GM21367 (cell line): ENCODE measurements at regions not wholly inside any gene's neighbourhood (a gene's known extent, or its start where the extent isn't known, plus 50 kb on each side); places are given as distances from the start of the nearest gene placed in this dataset.

Source experiments
- ATAC-seq: cut with Tn5 transposase; IDR thresholded peaks from one replicate; pipeline ENCODE4 v1.9.1; 2021; ENCODE audit not compliant: unreplicated experiment

DNA sequence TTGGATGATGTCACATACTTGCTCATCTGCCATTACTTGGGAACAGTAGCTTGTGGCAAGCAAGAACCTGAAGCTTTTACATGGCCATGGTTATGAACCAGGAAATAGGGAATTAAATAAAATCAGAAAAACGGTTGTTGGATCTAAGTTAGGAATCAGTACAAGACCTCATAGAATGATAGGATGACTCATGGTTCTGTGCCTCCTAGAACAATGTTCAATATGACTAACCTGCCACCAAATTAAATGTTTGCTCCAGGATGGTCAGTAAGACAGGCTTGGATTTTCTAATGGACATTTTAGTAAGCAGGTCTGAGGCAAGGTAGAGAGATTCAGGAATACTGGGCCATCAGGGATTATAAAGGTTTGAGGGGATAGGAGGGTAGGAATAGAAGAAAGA, 218.9 kb downstream of the PLOD2 start:
- no peak for ATAC-seq

DNA sequence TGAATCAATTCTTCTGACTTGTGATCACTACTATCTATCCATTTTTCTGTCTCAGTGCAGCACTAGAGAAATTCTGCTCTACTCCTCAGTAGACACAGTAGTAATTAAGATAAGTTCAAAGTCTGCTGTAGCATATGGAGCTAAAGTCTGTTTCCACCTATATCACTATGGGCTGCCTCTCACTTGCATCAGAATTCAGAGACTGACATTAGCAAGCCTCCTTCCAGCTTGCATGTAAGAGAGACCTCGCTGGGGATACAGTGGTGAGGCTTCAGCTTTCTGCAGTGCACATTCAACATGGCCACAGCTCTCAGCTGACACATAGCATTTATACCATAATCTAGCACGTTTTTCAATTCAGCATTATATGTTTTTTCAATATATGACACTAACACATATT, 217.0 kb downstream of the PLOD2 start:
- ATAC-seq, result no peak

DNA sequence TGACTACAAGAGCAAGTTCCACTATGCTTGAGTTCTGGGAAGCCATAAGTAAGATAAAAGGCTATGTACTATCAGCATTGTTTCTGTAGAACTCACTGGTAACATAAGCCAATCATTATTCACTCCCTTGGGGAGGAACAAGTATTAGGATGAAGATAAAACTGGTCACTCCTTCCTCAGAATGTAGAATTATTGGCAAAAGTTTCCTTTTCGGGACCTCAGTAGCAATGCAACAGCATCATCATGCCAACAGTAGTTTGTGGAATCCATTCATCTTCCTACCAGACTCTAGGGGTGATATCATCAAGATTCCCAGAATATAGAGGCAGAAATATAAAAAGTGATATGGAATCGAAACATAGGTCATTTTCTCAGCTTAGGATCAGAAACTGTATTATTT, 209.5 kb downstream of the PLOD2 start:
- no peak for ATAC-seq

DNA sequence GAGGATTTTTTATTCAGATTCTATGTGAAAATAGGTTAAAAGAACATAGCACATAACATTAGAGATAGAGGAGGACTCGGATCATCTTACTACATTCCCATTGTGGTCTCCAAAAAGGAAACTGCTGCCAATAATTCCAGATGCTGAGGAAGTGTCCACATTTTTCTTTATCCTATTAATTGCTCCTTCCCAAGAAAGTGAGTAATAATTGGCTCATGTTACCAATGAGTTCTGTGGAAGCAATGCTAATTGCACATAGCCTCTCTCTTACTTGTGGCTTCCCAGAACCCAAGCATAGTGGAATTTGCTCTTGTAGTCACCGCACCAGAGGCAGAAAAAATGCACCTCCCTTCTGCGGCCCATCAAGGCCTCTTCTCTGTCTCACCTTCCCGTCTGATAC, 208.4 kb downstream of the PLOD2 start:
- ATAC-seq, result no peak

DNA sequence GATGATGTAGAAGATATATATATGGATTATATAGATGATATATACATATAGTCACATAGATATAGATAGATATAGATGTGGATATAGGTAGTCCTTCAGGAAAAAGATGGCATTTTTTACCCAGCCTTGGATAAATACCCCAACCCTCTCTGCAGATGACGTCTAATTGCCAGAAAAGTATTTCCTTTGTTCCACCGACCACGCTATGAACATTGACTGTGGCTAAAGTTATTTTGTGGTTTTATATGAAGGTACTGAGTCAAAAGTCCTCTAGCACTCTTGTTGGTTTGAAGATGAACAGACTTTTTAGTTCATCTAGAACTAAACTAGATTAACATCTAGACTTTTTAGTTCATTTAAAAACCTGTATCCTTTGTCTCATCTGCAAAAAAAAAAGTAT, 207.7 kb downstream of the PLOD2 start:
- ATAC-seq, result no peak

DNA sequence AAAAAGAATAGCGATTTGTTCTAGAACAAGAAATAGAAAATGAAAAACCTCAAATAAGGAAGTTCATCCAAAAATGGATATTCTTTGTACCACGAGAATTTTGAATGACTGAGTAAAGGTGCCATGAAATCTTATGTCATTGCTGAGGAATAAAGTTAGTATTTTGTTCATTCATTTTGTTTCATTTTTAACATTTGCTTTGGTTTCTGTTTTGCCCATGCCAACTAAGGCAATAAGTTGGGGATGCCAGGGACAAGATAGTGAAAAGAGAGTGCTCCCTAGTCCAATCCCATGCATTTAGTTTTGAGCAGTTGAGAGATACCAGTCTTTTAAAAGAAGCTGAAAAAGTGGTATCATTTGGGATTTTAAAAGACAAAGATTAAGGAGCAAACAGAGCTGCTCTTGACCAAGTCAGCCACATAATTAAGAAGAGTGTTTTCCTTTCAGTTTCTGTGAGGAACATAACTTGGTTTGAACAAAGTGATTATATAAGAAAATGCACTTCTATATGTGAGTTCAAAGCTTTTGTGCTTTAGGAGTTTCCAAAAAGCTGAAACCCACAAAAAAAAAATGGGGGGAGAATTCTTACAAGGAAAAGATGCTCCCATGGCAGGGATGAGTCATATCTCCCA, 201.4 kb downstream of the PLOD2 start:
- no peak for ATAC-seq

DNA sequence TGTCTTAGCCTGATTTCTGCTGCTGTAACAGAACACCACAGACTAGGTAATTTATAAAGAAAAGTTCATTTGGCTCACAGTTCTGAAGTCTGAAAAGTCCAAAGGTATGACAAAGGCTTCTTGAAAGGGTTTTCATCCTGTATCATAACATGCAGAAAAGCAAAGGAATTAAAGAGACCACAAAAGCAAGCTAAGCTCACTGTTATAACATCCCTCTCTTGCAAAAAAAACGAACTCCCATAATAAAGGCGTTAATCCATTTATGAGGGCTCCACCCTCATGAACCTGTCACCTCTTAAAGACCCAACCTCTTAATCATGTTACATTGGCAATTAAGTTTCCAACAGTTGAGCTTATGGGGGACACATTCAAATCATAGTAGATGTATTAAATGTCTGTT, 197.9 kb downstream of the PLOD2 start:
- no peak for ATAC-seq

DNA sequence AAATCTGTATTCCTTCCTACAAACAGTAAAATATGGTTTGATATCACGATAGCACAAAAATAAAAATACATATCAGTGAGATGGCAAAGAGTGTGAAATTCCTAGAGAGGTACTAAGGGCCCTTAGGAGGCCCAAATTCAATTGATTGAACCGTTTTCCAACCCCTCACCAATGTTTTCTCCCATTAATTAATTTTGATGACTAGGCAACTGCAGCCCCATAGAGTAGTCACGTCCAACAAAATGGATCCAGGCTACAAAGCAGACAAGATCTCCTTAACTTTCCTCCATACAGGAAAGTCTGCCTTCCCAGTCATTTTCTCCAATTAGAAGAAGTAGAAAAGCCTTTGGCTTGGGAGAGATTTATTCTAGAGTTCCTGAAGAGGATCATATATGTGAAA, 193.9 kb downstream of the PLOD2 start:
- ATAC-seq, result no peak

DNA sequence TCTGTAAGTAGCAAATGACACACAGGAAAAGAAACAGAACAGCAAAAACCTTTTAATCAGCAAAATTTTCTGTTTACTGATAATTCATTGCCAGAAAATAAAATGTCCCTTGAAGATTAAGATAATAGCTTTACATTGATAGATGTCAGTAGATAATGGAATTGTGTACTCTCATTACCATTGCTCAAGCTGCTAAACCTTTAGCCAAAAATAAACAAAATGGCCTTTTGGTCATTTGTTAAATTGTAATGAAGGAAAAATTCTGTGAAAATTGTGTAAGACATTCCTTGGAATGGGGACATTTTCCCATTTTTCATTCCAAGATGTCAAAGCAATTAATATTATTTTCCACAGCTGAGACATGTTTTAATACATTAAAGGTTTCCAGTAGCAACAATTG, 189.8 kb downstream of the PLOD2 start:
- ATAC-seq, result no peak

DNA sequence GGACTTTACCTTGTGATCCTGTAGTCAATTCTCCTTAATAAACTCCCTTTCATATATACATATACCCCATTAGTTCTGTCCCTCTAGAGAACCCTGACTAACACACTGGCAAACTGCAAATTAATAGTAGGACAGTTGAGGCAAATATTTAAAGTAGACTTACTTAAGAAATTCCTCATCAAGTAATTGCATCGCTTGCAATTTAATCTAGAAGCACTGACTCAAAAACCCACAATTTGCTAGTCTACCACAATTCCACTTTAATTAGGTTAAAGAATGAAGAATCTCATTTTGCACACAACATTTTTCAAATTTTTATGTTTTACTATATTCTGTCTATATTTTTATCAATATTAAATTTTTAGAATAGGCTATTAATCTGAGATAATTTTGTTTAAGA, 188.1 kb downstream of the PLOD2 start:
- ATAC-seq, result no peak

DNA sequence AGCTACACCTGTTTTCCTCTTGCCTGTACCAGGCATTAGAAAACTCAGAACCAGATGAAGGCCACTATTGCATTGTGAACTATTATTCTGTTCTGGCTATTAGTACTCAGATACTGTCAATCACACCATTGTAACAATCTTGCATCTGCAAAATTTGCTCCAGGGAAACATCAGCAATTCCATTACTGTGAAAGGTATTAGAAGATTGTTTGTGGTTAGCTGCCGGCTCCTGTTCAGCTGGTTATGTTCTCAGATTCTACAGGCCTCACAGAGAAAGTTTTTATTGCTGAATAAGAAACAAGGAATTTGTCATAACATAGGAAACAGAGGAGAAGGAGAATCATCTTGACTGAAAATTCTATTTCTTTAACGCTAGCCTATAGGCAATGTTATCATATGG, 179.9 kb downstream of the PLOD2 start:
- no peak for ATAC-seq

DNA sequence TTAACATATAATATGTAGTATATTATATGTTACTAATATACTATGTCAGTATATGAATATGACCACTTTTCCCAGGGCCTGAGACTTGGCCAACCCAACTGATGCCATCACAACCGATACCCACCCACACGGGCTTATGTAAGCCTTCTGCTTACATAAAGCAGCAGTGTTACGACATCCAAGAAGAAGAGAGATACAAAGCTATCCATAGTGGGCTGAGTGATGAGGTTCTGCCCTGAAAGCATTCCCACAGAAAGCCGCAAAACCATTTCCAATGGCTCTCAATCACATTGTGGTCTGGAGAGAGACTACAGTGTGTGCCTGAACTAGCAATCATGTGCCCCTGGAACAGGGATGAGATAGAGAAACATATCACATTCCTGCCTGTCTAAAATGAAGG, 177.9 kb downstream of the PLOD2 start:
- ATAC-seq, result no peak
